Retina (tissue), 1 donor: ENCODE measurements at regions not wholly inside any gene's neighbourhood (a gene's known extent, or its start where the extent isn't known, plus 50 kb on each side); places are given as distances from the start of the nearest gene placed in this dataset.
"Not testable (repeated sequence)": the region's sequence is repeated elsewhere in the genome, so short reads cannot be mapped to it uniquely, and the experiment has no call there.

Source experiments
- DNase-seq: peaks from one replicate; pipeline ENCODE4 v3.0.0-alpha.2; 2016

- no peak for DNase-seq
These were observed 116.6 kb upstream of the ADRA1B start for GRCh38 chr5:159799701-159800100.

- no peak for DNase-seq
These were observed 116.0 kb upstream of the ADRA1B start for GRCh38 chr5:159800131-159800840.

- DNase-seq = no peak
These were observed 115.0 kb upstream of the ADRA1B start for GRCh38 chr5:159801303-159801702.

GRCh38 chr5:159802661-159803060, 113.6 kb upstream of the ADRA1B start:
- no peak for DNase-seq

GRCh38 chr5:159804121-159804520, 112.2 kb upstream of the ADRA1B start:
- DNase-seq = no peak

- no peak for DNase-seq
These were observed 111.3 kb upstream of the ADRA1B start for GRCh38 chr5:159805021-159805420.

GRCh38 chr5:159807135-159807534, 109.1 kb upstream of the ADRA1B start:
- DNase-seq = not testable (repeated sequence)

- DNase-seq = no peak
These were observed 108.7 kb upstream of the ADRA1B start for GRCh38 chr5:159807586-159807985.

GRCh38 chr5:159811712-159812111, 104.6 kb upstream of the ADRA1B start:
- DNase-seq = no peak

GRCh38 chr5:159812759-159813158, 103.5 kb upstream of the ADRA1B start:
- DNase-seq = not testable (repeated sequence)

GRCh38 chr5:159814222-159814621, 102.1 kb upstream of the ADRA1B start:
- no peak for DNase-seq

GRCh38 chr5:159814805-159815585, 101.3 kb upstream of the ADRA1B start:
- no peak for DNase-seq

GRCh38 chr5:159817262-159818029, 98.8 kb upstream of the ADRA1B start:
- DNase-seq = no peak

- DNase-seq = no peak
These were observed 96.5 kb upstream of the ADRA1B start for GRCh38 chr5:159819591-159820411.

- no peak for DNase-seq
These were observed 95.6 kb upstream of the ADRA1B start for GRCh38 chr5:159820692-159821091.

GRCh38 chr5:159821461-159821940, 94.8 kb upstream of the ADRA1B start:
- no peak for DNase-seq

- no peak for DNase-seq
These were observed 91.8 kb upstream of the ADRA1B start for GRCh38 chr5:159824188-159825161.

- no peak for DNase-seq
These were observed 90.7 kb upstream of the ADRA1B start for GRCh38 chr5:159825551-159826051.

GRCh38 chr5:159826351-159827214, 89.7 kb upstream of the ADRA1B start:
- no peak for DNase-seq

- DNase-seq = no peak
These were observed 88.4 kb upstream of the ADRA1B start for GRCh38 chr5:159827861-159828260.
